ENCODE measurements at regions not wholly inside any gene's neighbourhood (a gene's known extent, or its start where the extent isn't known, plus 50 kb on each side); places are given as distances from the start of the nearest gene placed in this dataset.

DNA sequence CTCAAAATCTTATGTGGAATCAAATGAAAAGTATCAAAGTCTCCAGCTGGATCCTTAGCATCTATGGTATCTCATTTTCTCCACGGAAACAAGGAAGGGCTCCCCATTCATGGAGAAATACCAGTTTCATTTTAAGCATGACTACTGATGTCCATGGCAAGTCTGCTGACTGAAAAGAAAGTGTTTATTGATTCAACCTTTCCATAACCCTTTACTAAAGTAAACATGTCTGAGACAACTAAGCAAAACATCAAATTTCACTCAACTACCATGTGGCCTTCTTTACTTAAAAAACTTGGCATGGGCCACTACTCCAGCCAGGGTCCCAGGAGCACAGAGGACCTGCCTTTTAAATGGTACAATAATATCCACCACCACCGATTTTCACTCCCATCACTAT lies 928.0 kb upstream of the SOX9 start:
- no peaks in the 10 kb centered on the region for H3K36me3 ChIP-seq (ENCODE audit: control insufficient read depth, insufficient read depth, low read length)
- H3K4me1 ChIP-seq (ENCODE audit: control insufficient read depth, insufficient read depth, low read length), result no peaks in the 10 kb centered on the region
- ATAC-seq (no peak), DNase-seq (ENCODE audit: low read depth, low spot score) (no peak)
- H3K27ac ChIP-seq (ENCODE audit: low read length), result no peak overlapping the region
- H3K4me3 ChIP-seq (ENCODE audit: low read depth in 2 of 2, low read length in 2 of 2), result no peak overlapping the region
- H3K27me3 ChIP-seq (ENCODE audit: control insufficient read depth, insufficient read depth, low read length), result no peaks in the 10 kb centered on the region
- in situ Hi-C loops (cut with HindIII; ENCODE audit: low pct_unique_long_range_greater_than_20kb, low sequenced_read_pairs) (no loop called here), intact Hi-C loops (cut with micrococcal nuclease; ENCODE audit: unreplicated experiment) (no loop called here)
- no TSS peak for BruUV-seq (replicated peaks)
- POLR2A ChIA-PET, result no interaction called here
- H3K9me3 ChIP-seq (ENCODE audit: control insufficient read depth, insufficient read depth, low read depth, low read length), result no peaks in the 10 kb centered on the region
- CTCF ChIA-PET, result no interaction called here
- TF ChIP-seq, protein P1, sequence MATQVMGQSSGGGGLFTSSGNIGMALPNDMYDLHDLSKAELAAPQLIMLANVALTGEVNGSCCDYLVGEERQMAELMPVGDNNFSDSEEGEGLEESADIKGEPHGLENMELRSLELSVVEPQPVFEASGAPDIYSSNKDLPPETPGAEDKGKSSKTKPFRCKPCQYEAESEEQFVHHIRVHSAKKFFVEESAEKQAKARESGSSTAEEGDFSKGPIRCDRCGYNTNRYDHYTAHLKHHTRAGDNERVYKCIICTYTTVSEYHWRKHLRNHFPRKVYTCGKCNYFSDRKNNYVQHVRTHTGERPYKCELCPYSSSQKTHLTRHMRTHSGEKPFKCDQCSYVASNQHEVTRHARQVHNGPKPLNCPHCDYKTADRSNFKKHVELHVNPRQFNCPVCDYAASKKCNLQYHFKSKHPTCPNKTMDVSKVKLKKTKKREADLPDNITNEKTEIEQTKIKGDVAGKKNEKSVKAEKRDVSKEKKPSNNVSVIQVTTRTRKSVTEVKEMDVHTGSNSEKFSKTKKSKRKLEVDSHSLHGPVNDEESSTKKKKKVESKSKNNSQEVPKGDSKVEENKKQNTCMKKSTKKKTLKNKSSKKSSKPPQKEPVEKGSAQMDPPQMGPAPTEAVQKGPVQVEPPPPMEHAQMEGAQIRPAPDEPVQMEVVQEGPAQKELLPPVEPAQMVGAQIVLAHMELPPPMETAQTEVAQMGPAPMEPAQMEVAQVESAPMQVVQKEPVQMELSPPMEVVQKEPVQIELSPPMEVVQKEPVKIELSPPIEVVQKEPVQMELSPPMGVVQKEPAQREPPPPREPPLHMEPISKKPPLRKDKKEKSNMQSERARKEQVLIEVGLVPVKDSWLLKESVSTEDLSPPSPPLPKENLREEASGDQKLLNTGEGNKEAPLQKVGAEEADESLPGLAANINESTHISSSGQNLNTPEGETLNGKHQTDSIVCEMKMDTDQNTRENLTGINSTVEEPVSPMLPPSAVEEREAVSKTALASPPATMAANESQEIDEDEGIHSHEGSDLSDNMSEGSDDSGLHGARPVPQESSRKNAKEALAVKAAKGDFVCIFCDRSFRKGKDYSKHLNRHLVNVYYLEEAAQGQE (IDR thresholded peaks at IDR 0.05; ENCODE audit: insufficient read depth in 1 of 2, low read depth in 2 of 2, low read length in 1 of 2), result no peak
- no peak for TF ChIP-seq POLR2AphosphoS5 (IDR thresholded peaks at IDR 0.05; ENCODE audit: low read depth, low read length)
- no peak for TF ChIP-seq SIN3A (IDR thresholded peaks at IDR 0.05; ENCODE audit: borderline replicate concordance, insufficient read depth, low read depth, low read length)
- no peak for TF ChIP-seq TCF7L2 (IDR thresholded peaks at IDR 0.05; ENCODE audit: low read depth, low read length)
- TF ChIP-seq, protein P2, sequence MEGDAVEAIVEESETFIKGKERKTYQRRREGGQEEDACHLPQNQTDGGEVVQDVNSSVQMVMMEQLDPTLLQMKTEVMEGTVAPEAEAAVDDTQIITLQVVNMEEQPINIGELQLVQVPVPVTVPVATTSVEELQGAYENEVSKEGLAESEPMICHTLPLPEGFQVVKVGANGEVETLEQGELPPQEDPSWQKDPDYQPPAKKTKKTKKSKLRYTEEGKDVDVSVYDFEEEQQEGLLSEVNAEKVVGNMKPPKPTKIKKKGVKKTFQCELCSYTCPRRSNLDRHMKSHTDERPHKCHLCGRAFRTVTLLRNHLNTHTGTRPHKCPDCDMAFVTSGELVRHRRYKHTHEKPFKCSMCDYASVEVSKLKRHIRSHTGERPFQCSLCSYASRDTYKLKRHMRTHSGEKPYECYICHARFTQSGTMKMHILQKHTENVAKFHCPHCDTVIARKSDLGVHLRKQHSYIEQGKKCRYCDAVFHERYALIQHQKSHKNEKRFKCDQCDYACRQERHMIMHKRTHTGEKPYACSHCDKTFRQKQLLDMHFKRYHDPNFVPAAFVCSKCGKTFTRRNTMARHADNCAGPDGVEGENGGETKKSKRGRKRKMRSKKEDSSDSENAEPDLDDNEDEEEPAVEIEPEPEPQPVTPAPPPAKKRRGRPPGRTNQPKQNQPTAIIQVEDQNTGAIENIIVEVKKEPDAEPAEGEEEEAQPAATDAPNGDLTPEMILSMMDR (IDR thresholded peaks at IDR 0.05), result no peak

DNA sequence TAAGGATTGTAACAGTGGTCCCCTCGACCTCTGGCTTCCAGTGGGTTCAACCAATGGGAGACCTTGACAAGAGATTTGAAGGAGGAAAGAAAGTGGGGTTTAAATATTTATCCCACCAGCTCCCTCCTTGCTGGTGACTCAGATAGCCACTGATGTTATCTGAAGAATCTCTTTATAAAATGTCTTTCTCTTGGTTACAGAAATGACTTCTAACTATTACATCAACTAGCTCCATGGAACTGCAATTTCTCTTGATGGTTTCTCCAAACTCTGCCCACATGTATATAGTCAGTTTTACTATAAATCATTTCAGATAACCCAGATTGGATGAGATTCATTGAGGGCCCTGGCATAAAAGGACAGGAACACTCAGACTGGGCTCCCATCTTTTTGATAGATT lies 920.2 kb upstream of the SOX9 start:
- no peak for DNase-seq (ENCODE audit: low read depth, low spot score)
- intact Hi-C loops (cut with micrococcal nuclease; ENCODE audit: unreplicated experiment) (no loop called here), in situ Hi-C loops (cut with HindIII; ENCODE audit: low pct_unique_long_range_greater_than_20kb, low sequenced_read_pairs) (no loop called here)
- no peaks in the 10 kb centered on the region for H3K9me3 ChIP-seq (ENCODE audit: control insufficient read depth, insufficient read depth, low read depth, low read length)
- no peak for ATAC-seq
- H3K4me3 ChIP-seq (ENCODE audit: low read depth in 2 of 2, low read length in 2 of 2), result no peak overlapping the region
- ChIA-PET CTCF (no interaction called here), POLR2A (no interaction called here)
- H3K27me3 ChIP-seq (ENCODE audit: control insufficient read depth, insufficient read depth, low read length), result no peaks in the 10 kb centered on the region
- TF ChIP-seq TCF7L2 (IDR thresholded peaks at IDR 0.05; ENCODE audit: low read depth, low read length), result no peak
- TF ChIP-seq, protein P1 (IDR thresholded peaks at IDR 0.05; ENCODE audit: insufficient read depth in 1 of 2, low read depth in 2 of 2, low read length in 1 of 2), result no peak
- TF ChIP-seq POLR2AphosphoS5 (IDR thresholded peaks at IDR 0.05; ENCODE audit: low read depth, low read length), result no peak
- H3K36me3 ChIP-seq (ENCODE audit: control insufficient read depth, insufficient read depth, low read length), result no peaks in the 10 kb centered on the region
- BruUV-seq (replicated peaks), result no TSS peak
- no peaks in the 10 kb centered on the region for H3K4me1 ChIP-seq (ENCODE audit: control insufficient read depth, insufficient read depth, low read length)
- no peak overlapping the region for H3K27ac ChIP-seq (ENCODE audit: low read length)

Measured in Panc1 (cell line).